OCI-LY7 (cell line): ENCODE measurements at regions not wholly inside any gene's neighbourhood (a gene's known extent, or its start where the extent isn't known, plus 50 kb on each side); places are given as distances from the start of the nearest gene placed in this dataset.

Source experiments
- BruUV-seq: library from RNA; stranded (reverse); fragments of 400-500 nt; replicated peaks from 2 replicates; lab custom pipeline; 2021; lab: Mats Ljungman, UMichigan
- CTCF ChIA-PET: fragments of 300-600 bp; sonication (Branson Sonifier 250); formaldehyde crosslinking; loops from one replicate; lab custom pipeline; 2022; ENCODE audit warnings: antibody characterized with exemption; ENCODE audit not compliant: unreplicated experiment; lab: Charles Lee
- POLR2A ChIA-PET: fragments of 300-600 bp; sonication (Branson Sonifier 250); formaldehyde crosslinking; loops from one replicate; lab custom pipeline; 2022; ENCODE audit warnings: antibody characterized with exemption; lab: Charles Lee
- DNase-seq: peaks from one replicate; pipeline ENCODE4 v3.0.0-alpha.2; 2015; ENCODE audit warnings: low spot score
- H2AFZ ChIP-seq: fragments of 200-600 bp; sonication (generic), shearing (Covaris generic); 2 replicates; pipeline ENCODE4 v1.6.1; 2014; ENCODE audit warnings: mild to moderate bottlenecking, antibody characterized with exemption, low read length, moderate library complexity
- H3K27ac ChIP-seq: fragments of 200-600 bp; sonication (generic); 2 replicates; pipeline ENCODE4 v1.5.1; 2014; ENCODE audit warnings: mixed run types, low read depth, mild to moderate bottlenecking, moderate library complexity, low read length, inconsistent platforms; ENCODE audit not compliant: poor library complexity, severe bottlenecking
- H3K36me3 ChIP-seq: fragments of 200-600 bp; sonication (generic); 2 replicates; pipeline ENCODE4 v1.6.1; 2014; ENCODE audit warnings: mild to moderate bottlenecking, antibody characterized with exemption, low read length, moderate library complexity, mixed read lengths; ENCODE audit not compliant: insufficient read depth
- H3K4me1 ChIP-seq: fragments of 200-600 bp; sonication (generic); 2 replicates; pipeline ENCODE4 v1.5.1; 2014; ENCODE audit warnings: mild to moderate bottlenecking, low read length; ENCODE audit not compliant: insufficient read depth, poor library complexity, severe bottlenecking
- H3K4me2 ChIP-seq: fragments of 200-600 bp; sonication (generic); 2 replicates; pipeline ENCODE4 v1.6.1; 2014; ENCODE audit warnings: mild to moderate bottlenecking, low read length
- H3K4me3 ChIP-seq: fragments of 200-600 bp; sonication (generic); 2 replicates; pipeline ENCODE4 v1.5.1; 2014; ENCODE audit warnings: mild to moderate bottlenecking, low read depth, low read length; ENCODE audit not compliant: poor library complexity, severe bottlenecking
- H3K79me2 ChIP-seq: fragments of 200-600 bp; sonication (generic); 2 replicates; pipeline ENCODE4 v1.6.1; 2016; ENCODE audit warnings: low read depth, mild to moderate bottlenecking, low read length, moderate library complexity, mixed read lengths; ENCODE audit not compliant: insufficient read depth
- H3K9me2 ChIP-seq: fragments of 200-600 bp; sonication (generic); 2 replicates; pipeline ENCODE4 v1.6.1; 2016; ENCODE audit warnings: mild to moderate bottlenecking, low read length, mixed read lengths; ENCODE audit not compliant: insufficient read depth
- H3K9me3 ChIP-seq: fragments of 200-600 bp; sonication (generic); 2 replicates; pipeline ENCODE4 v1.6.1; 2014; ENCODE audit warnings: mild to moderate bottlenecking, mixed run types, low read length, mixed read lengths
- H4K20me1 ChIP-seq: fragments of 200-600 bp; sonication (generic); 2 replicates; pipeline ENCODE4 v1.6.1; 2014; ENCODE audit warnings: mild to moderate bottlenecking, antibody characterized with exemption, low read length, moderate library complexity, mixed read lengths; ENCODE audit not compliant: insufficient read depth
- CTCF ChIP-seq: fragments of 200-600 bp; sonication (generic); conservative IDR thresholded peaks from 2 replicates; pipeline ENCODE4 v1.5.1; 2014; ENCODE audit warnings: mild to moderate bottlenecking, antibody characterized with exemption, low read length, moderate library complexity, mixed read lengths
- EZH2phosphoT487 ChIP-seq: fragments of 200-600 bp; sonication (generic); IDR thresholded peaks from 2 replicates; pipeline ENCODE4 v1.6.1; 2018; ENCODE audit warnings: low read depth, borderline replicate concordance, mild to moderate bottlenecking, mixed run types, antibody characterized with exemption, low read length, moderate library complexity, mixed read lengths
- intact Hi-C: fragments of 100-400 bp; cut with micrococcal nuclease; formaldehyde crosslinking; loops from one replicate; pipeline ENCODE4 v1.10.0; 2022; ENCODE audit not compliant: unreplicated experiment

GRCh38 chr9:3659647-3660046 is 133.8 kb upstream of the RFX3 start:
- TF ChIP-seq EZH2phosphoT487 (no peak), CTCF (no peak)
- intact Hi-C loops = no loop called here
- no TSS peak for BruUV-seq
- Histone ChIP-seq H2AFZ (no peak overlapping the region), H3K4me2 (no peak overlapping the region), H4K20me1 (no peaks in the 10 kb centered on the region), H3K79me2 (no peaks in the 10 kb centered on the region), H3K9me2 (no peaks in the 10 kb centered on the region), H3K4me1 (no peaks in the 10 kb centered on the region), H3K9me3 (no peaks in the 10 kb centered on the region), H3K36me3 (no peaks in the 10 kb centered on the region), H3K4me3 (no peak overlapping the region), H3K27ac (no peak overlapping the region)
- POLR2A ChIA-PET = interaction anchor here (0.6 kb wide), 1 partner anchor 143 kb away, joined by 3 read pairs; no protein-coding TSS in a partner anchor
- DNase-seq = no peak
- CTCF ChIA-PET = no interaction called here

GRCh38 chr9:3658964-3659363 is 133.2 kb upstream of the RFX3 start:
- Histone ChIP-seq H4K20me1 (no peaks in the 10 kb centered on the region), H3K27ac (no peak overlapping the region), H3K4me1 (no peaks in the 10 kb centered on the region), H2AFZ (no peak overlapping the region), H3K4me2 (no peak overlapping the region), H3K9me3 (no peaks in the 10 kb centered on the region), H3K9me2 (no peaks in the 10 kb centered on the region), H3K36me3 (no peaks in the 10 kb centered on the region), H3K4me3 (no peak overlapping the region), H3K79me2 (no peaks in the 10 kb centered on the region)
- ChIA-PET POLR2A (no interaction called here), CTCF (no interaction called here)
- TF ChIP-seq CTCF = no peak
- no peak for TF ChIP-seq EZH2phosphoT487
- DNase-seq = no peak
- intact Hi-C loops = no loop called here
- BruUV-seq = no TSS peak

- H3K79me2 ChIP-seq = no peaks in the 10 kb centered on the region
- no peaks in the 10 kb centered on the region for H3K9me3 ChIP-seq
- intact Hi-C loops = no loop called here
- CTCF ChIA-PET = no interaction called here
- H3K4me3 ChIP-seq = no peak overlapping the region
- no peaks in the 10 kb centered on the region for H4K20me1 ChIP-seq
- TF ChIP-seq EZH2phosphoT487 = no peak
- TF ChIP-seq CTCF = no peak
- H3K27ac ChIP-seq = no peak overlapping the region
- POLR2A ChIA-PET = no interaction called here
- H3K4me1 ChIP-seq = no peaks in the 10 kb centered on the region
- no peaks in the 10 kb centered on the region for H3K9me2 ChIP-seq
- H2AFZ ChIP-seq = no peak overlapping the region
- H3K36me3 ChIP-seq = no peaks in the 10 kb centered on the region
- H3K4me2 ChIP-seq = no peak overlapping the region
- no peak for DNase-seq
- no TSS peak for BruUV-seq
Measured at GRCh38 chr9:3656224-3656623, 130.4 kb upstream of the RFX3 start.
